Activated CD4-positive, alpha-beta T cell treated with anti-CD3 and anti-CD28 coated beads, Interleukin-2, Interleukin-4, amounts not matched to agents 100 ng/mL and 50 ng/mL, durations not matched to agents 16 hours and 8 hours (primary cell): ENCODE measurements at regions not wholly inside any gene's neighbourhood (a gene's known extent, or its start where the extent isn't known, plus 50 kb on each side); places are given as distances from the start of the nearest gene placed in this dataset.
"Not testable (repeated sequence)": the region's sequence is repeated elsewhere in the genome, so short reads cannot be mapped to it uniquely, and the experiment has no call there.

Experiments
- DNase-seq: peaks from one replicate; pipeline ENCODE4 v3.0.0-alpha.2; 2020; ENCODE audit warnings: low spot score

- DNase-seq: not testable (repeated sequence)
Measured at GRCh38 chr2:21790311-21790710, 666.5 kb downstream of the TDRD15 start.

- DNase-seq: no peak
Measured at GRCh38 chr2:21792571-21792970, 668.8 kb downstream of the TDRD15 start.

- DNase-seq: no peak
Measured at GRCh38 chr2:21793461-21793860, 669.7 kb downstream of the TDRD15 start.

GRCh38 chr2:21794611-21795010, 670.8 kb downstream of the TDRD15 start:
- no peak for DNase-seq

GRCh38 chr2:21800356-21800755, 676.6 kb downstream of the TDRD15 start:
- no peak for DNase-seq

- no peak for DNase-seq
Measured at GRCh38 chr2:21803550-21803949, 679.8 kb downstream of the TDRD15 start.

- no peak for DNase-seq
Measured at GRCh38 chr2:21804151-21804550, 680.4 kb downstream of the TDRD15 start.

GRCh38 chr2:21811541-21811940, 687.8 kb downstream of the TDRD15 start:
- no peak for DNase-seq

GRCh38 chr2:21812766-21813165, 689.0 kb downstream of the TDRD15 start:
- no peak for DNase-seq

GRCh38 chr2:21814588-21815149, 690.9 kb downstream of the TDRD15 start:
- DNase-seq: no peak

GRCh38 chr2:21818212-21818795, 694.5 kb downstream of the TDRD15 start:
- no peak for DNase-seq

- DNase-seq: no peak
Measured at GRCh38 chr2:21819454-21819853, 695.7 kb downstream of the TDRD15 start.

GRCh38 chr2:21820271-21820670, 696.5 kb downstream of the TDRD15 start:
- DNase-seq: no peak

GRCh38 chr2:21821672-21822227, 698.0 kb downstream of the TDRD15 start:
- DNase-seq: no peak

- DNase-seq: no peak
Measured at GRCh38 chr2:21822505-21822904, 698.7 kb downstream of the TDRD15 start.

GRCh38 chr2:21833767-21834166, 710.0 kb downstream of the TDRD15 start:
- no peak for DNase-seq

GRCh38 chr2:21836261-21836660, 712.5 kb downstream of the TDRD15 start:
- DNase-seq: no peak

GRCh38 chr2:21836719-21837118, 713.0 kb downstream of the TDRD15 start:
- DNase-seq: no peak

- no peak for DNase-seq
Measured at GRCh38 chr2:21837168-21837960, 713.6 kb downstream of the TDRD15 start.

GRCh38 chr2:21841341-21841740, 717.6 kb downstream of the TDRD15 start:
- DNase-seq: no peak

- not testable (repeated sequence) for DNase-seq
Measured at GRCh38 chr2:21850367-21850766, 726.6 kb downstream of the TDRD15 start.

GRCh38 chr2:21854938-21855337, 731.2 kb downstream of the TDRD15 start:
- DNase-seq: no peak

GRCh38 chr2:21856708-21857107, 732.9 kb downstream of the TDRD15 start:
- no peak for DNase-seq
